PC-3 (cell line): ENCODE measurements at regions not wholly inside any gene's neighbourhood (a gene's known extent, or its start where the extent isn't known, plus 50 kb on each side); places are given as distances from the start of the nearest gene placed in this dataset.

Experiments used
- ATAC-seq: fragments of 200-7000 bp; cut with Tn5 transposase; 2 replicates; pipeline ENCODE4 v1.9.1; 2020; ENCODE audit warnings: mild to moderate bottlenecking, moderate library complexity
- BruUV-seq: library from RNA; stranded (reverse); fragments of 400-500 nt; replicated peaks from 2 replicates; lab custom pipeline; 2021; lab: Mats Ljungman, UMichigan
- CTCF ChIA-PET: fragments of 300-600 bp; sonication (Branson Sonifier 250); formaldehyde crosslinking; loops from one replicate; lab custom pipeline; 2022; ENCODE audit warnings: antibody characterized with exemption; lab: Charles Lee
- POLR2A ChIA-PET: fragments of 300-600 bp; sonication (Branson Sonifier 250); formaldehyde crosslinking; loops from one replicate; lab custom pipeline; 2022; ENCODE audit warnings: antibody characterized with exemption; ENCODE audit not compliant: unreplicated experiment; lab: Charles Lee
- DNase-seq: peaks from one replicate; pipeline ENCODE4 v3.0.0-alpha.2; 2015
- H2AFZ ChIP-seq: fragments of 300-600 bp; sonication (generic); 2 replicates; pipeline ENCODE4 v1.6.0; 2016; ENCODE audit warnings: antibody characterized with exemption, low read length
- H3F3A ChIP-seq: fragments of 300-600 bp; sonication (generic); one replicate; pipeline ENCODE4 v1.6.0; 2017; ENCODE audit warnings: antibody characterized with exemption, low read length, control low read depth, mild to moderate bottlenecking; ENCODE audit not compliant: unreplicated experiment
- H3K27ac ChIP-seq: fragments of 300-600 bp; sonication (generic); 2 replicates; pipeline ENCODE4 v1.5.1; 2016; ENCODE audit warnings: mild to moderate bottlenecking, low read length
- H3K27me3 ChIP-seq: fragments of 300-600 bp; sonication (generic); 2 replicates; pipeline ENCODE4 v1.6.1; 2016; ENCODE audit warnings: low read length, mixed read lengths
- H3K36me3 ChIP-seq: fragments of 300-600 bp; sonication (generic); 2 replicates; pipeline ENCODE4 v1.6.1; 2016; ENCODE audit warnings: low read depth, mixed run types, low read length, mixed read lengths
- H3K4me1 ChIP-seq: fragments of 300-600 bp; sonication (generic); 2 replicates; pipeline ENCODE4 v1.5.1; 2016; ENCODE audit warnings: low read length; ENCODE audit not compliant: insufficient read depth
- H3K4me2 ChIP-seq: fragments of 300-600 bp; sonication (generic); 2 replicates; pipeline ENCODE4 v1.6.0; 2016; ENCODE audit warnings: low read length
- H3K4me3 ChIP-seq: fragments of 300-600 bp; sonication (generic); 2 replicates; pipeline ENCODE4 v1.5.1; 2016; ENCODE audit warnings: mild to moderate bottlenecking, low read length, mixed read lengths
- H3K79me2 ChIP-seq: fragments of 300-600 bp; sonication (generic); 2 replicates; pipeline ENCODE4 v1.6.1; 2017; ENCODE audit warnings: low read length, mixed read lengths
- H3K9ac ChIP-seq: fragments of 300-600 bp; sonication (generic); 2 replicates; pipeline ENCODE4 v1.6.0; 2016; ENCODE audit warnings: mild to moderate bottlenecking, low read length
- H3K9me2 ChIP-seq: fragments of 300-600 bp; sonication (generic); replicated peaks from 2 replicates; pipeline ENCODE4 v1.6.1; 2016; ENCODE audit warnings: mixed run types, low read length, mixed read lengths
- H3K9me3 ChIP-seq: fragments of 300-600 bp; sonication (generic); 2 replicates; pipeline ENCODE4 v1.6.1; 2016; ENCODE audit warnings: low read length, mixed read lengths
- H4K20me1 ChIP-seq: fragments of 300-600 bp; sonication (generic); 2 replicates; pipeline ENCODE4 v1.6.1; 2016; ENCODE audit warnings: low read length, mixed read lengths
- EZH2 ChIP-seq: fragments of 300-600 bp; sonication (generic); IDR thresholded peaks from one replicate; pipeline ENCODE4 v1.6.1; 2017; ENCODE audit warnings: antibody characterized with exemption, mild to moderate bottlenecking, low read length; ENCODE audit not compliant: unreplicated experiment
- EZH2phosphoT487 ChIP-seq: fragments of 300-600 bp; sonication (generic); IDR thresholded peaks from 2 replicates; pipeline ENCODE4 v1.6.1; 2018; ENCODE audit warnings: mild to moderate bottlenecking, antibody characterized with exemption, low read length, borderline replicate concordance
- intact Hi-C: fragments of 100-400 bp; cut with micrococcal nuclease; formaldehyde crosslinking; loops from 2 replicates; pipeline ENCODE4 v1.9.0; 2023
- TF ChIP-seq, protein P1 (sequence below): fragments of 300-600 bp; sonication (generic); conservative IDR thresholded peaks from 2 replicates; pipeline ENCODE4 v1.5.1; 2017; ENCODE audit warnings: antibody characterized with exemption, low read depth, mild to moderate bottlenecking, low read length

DNA sequence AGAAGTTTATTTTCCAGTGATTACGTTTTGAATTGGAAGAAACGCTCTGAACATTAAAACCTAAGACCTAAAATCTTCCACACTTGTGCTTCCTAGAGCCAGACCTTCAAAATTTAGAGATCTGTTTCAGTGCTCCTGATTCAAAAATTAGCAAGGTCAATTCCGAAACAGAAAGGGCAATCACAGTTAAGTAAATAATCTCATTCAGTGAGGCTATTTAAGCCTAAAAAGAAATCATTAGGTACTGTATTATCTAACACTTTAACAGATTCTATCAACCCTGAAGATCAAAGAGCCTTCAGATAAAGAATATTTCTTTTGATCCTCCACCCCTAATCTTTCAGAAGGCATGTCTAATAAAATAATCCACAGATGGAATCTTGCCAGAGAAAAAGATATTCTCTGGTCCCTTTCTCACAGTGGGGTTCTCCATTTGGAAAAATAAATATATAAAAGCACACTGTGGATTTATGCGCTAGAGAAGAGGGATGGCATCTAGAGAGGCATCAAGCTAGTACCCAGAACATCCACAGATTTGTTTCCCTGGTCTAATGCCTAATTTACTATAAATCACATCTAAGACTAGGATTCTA is 54.4 kb downstream of the ZZZ3 start:
- no peaks in the 10 kb centered on the region for H3K4me1 ChIP-seq
- TF ChIP-seq EZH2phosphoT487 (no peak), EZH2 (no peak)
- TF ChIP-seq, protein P1, sequence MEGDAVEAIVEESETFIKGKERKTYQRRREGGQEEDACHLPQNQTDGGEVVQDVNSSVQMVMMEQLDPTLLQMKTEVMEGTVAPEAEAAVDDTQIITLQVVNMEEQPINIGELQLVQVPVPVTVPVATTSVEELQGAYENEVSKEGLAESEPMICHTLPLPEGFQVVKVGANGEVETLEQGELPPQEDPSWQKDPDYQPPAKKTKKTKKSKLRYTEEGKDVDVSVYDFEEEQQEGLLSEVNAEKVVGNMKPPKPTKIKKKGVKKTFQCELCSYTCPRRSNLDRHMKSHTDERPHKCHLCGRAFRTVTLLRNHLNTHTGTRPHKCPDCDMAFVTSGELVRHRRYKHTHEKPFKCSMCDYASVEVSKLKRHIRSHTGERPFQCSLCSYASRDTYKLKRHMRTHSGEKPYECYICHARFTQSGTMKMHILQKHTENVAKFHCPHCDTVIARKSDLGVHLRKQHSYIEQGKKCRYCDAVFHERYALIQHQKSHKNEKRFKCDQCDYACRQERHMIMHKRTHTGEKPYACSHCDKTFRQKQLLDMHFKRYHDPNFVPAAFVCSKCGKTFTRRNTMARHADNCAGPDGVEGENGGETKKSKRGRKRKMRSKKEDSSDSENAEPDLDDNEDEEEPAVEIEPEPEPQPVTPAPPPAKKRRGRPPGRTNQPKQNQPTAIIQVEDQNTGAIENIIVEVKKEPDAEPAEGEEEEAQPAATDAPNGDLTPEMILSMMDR = no peak
- H3K4me2 ChIP-seq = no peak overlapping the region
- no peak overlapping the region for H3K9ac ChIP-seq
- no peak overlapping the region for H3K27ac ChIP-seq
- peaks cover 31% of the 10 kb centered on the region for H3K36me3 ChIP-seq
- no peaks in the 10 kb centered on the region for H3K9me2 ChIP-seq
- H3K79me2 ChIP-seq = no peaks in the 10 kb centered on the region
- no peak overlapping the region for H3K4me3 ChIP-seq
- BruUV-seq = no TSS peak
- no peak overlapping the region for H2AFZ ChIP-seq
- DNase-seq (no peak), ATAC-seq (no peak)
- intact Hi-C loops = loop anchor here (10.0 kb wide), 1 partner anchor 47 kb away; no protein-coding TSS in a partner anchor
- no peaks in the 10 kb centered on the region for H4K20me1 ChIP-seq
- no peaks in the 10 kb centered on the region for H3F3A ChIP-seq
- CTCF ChIA-PET = no interaction called here
- no peaks in the 10 kb centered on the region for H3K9me3 ChIP-seq
- POLR2A ChIA-PET = no interaction called here
- H3K27me3 ChIP-seq = no peaks in the 10 kb centered on the region

DNA sequence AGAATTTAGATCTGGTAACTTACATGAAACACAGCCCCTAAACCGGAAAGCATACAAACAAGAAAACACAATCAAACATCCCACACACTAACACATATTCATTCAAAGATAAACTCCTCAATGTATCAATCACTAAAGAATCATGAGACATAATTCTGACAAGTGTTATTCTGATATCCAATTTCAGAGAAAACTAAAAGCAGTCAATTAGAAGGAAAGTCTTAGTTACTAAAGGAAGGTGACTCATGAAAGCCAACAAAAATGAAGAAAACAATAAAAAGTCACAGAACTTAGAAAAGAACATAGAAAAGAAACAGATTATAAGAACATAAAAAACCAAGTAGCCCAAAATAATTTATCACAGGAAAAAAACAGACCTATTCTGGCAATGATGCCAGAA is 57.2 kb downstream of the ZZZ3 start:
- BruUV-seq = no TSS peak
- no peaks in the 10 kb centered on the region for H3F3A ChIP-seq
- no peaks in the 10 kb centered on the region for H3K79me2 ChIP-seq
- intact Hi-C loops = loop anchor here (10.0 kb wide), 1 partner anchor 50 kb away; no protein-coding TSS in a partner anchor
- DNase-seq = peak; percentile 8
- no peaks in the 10 kb centered on the region for H4K20me1 ChIP-seq
- no peaks in the 10 kb centered on the region for H3K9me2 ChIP-seq
- peak; percentile 54; the same call in 1 of the 2 replicates for ATAC-seq
- POLR2A ChIA-PET = no interaction called here
- no peaks in the 10 kb centered on the region for H3K9me3 ChIP-seq
- no peak overlapping the region for H2AFZ ChIP-seq
- H3K36me3 ChIP-seq = peaks cover 9% of the 10 kb centered on the region; the same call in 1 of the 2 replicates
- CTCF ChIA-PET = no interaction called here
- H3K4me2 ChIP-seq = no peak overlapping the region
- H3K9ac ChIP-seq = no peak overlapping the region
- H3K4me3 ChIP-seq = no peak overlapping the region
- no peaks in the 10 kb centered on the region for H3K27me3 ChIP-seq
- H3K4me1 ChIP-seq = no peaks in the 10 kb centered on the region
- TF ChIP-seq EZH2phosphoT487 = no peak
- TF ChIP-seq, protein P1 = no peak
- TF ChIP-seq EZH2 = no peak
- H3K27ac ChIP-seq = no peak overlapping the region

DNA sequence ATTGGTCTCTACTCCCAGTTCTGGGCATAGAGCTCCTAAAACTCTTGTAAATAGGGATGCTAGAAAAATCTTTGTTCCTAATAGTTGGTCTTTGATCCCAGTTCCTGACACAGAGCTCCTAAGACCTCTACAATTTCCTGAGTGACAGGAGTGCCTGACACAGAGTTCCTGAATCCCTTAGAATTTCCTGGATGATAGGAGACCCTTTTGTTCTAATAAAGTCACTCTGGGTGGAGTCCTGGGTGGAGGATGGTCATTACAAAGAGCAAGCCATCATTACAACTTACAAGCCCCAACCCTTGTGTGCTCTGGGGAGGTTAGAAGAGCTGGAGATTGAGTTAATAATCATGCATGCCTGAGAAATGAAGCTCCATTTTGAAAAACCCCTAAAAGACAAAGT is 58.4 kb downstream of the ZZZ3 start:
- DNase-seq (no peak), ATAC-seq (no peak)
- Histone ChIP-seq H3K9me2 (no peaks in the 10 kb centered on the region), H4K20me1 (no peaks in the 10 kb centered on the region), H3K27ac (no peak overlapping the region), H2AFZ (no peak overlapping the region), H3K4me2 (no peak overlapping the region), H3F3A (no peaks in the 10 kb centered on the region), H3K27me3 (no peaks in the 10 kb centered on the region), H3K9me3 (no peaks in the 10 kb centered on the region), H3K4me1 (no peaks in the 10 kb centered on the region), H3K79me2 (no peaks in the 10 kb centered on the region), H3K4me3 (no peak overlapping the region), H3K9ac (no peak overlapping the region), H3K36me3 (peaks cover 9% of the 10 kb centered on the region; the same call in 1 of the 2 replicates)
- intact Hi-C loops = loop anchor here (10.0 kb wide), 1 partner anchor 51 kb away; no protein-coding TSS in a partner anchor
- no peak for TF ChIP-seq EZH2phosphoT487
- TF ChIP-seq EZH2 = no peak
- CTCF ChIA-PET = no interaction called here
- BruUV-seq = no TSS peak
- POLR2A ChIA-PET = no interaction called here
